ENCODE measurements at regions not wholly inside any gene's neighbourhood (a gene's known extent, or its start where the extent isn't known, plus 50 kb on each side); places are given as distances from the start of the nearest gene placed in this dataset.

DNA sequence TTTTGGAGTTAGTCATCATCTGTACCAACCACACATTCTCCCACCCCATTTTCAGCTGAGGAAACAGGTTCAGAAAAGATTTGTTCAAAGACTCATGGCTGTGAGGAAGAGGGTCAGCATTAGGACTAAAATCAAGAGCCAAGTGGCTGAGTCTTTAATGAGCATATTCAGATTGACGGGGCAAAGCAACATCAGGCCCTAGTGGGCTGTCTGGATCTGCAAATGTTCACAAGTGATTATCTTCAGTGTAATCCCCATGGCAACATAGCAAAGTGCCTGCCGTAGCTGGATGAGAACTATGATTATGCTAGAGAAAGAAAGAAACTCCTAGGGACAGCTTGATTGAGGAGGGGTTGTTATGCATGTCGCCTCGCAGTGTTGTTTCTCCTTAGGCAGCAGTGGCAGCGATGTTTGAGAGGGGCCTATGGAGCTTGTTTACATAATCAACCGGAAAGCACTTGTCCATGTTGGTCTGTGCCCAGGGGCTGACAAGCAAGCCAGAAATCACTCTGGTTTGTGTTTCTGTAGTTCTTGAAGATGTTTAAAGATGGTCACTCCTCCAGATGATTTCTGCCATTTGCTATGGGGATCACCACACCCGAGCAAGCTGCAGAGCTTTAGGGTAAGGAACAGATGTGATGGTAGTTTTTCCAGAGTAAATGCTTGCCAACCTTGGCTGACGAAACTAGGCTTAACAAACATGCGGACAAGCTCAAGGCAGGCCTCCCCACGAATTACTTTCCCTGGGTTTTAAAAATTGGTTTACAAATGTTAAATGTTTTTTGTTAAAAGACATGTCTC, 124.3 kb upstream of the MLIP start:
- TF ChIP-seq, protein P1, sequence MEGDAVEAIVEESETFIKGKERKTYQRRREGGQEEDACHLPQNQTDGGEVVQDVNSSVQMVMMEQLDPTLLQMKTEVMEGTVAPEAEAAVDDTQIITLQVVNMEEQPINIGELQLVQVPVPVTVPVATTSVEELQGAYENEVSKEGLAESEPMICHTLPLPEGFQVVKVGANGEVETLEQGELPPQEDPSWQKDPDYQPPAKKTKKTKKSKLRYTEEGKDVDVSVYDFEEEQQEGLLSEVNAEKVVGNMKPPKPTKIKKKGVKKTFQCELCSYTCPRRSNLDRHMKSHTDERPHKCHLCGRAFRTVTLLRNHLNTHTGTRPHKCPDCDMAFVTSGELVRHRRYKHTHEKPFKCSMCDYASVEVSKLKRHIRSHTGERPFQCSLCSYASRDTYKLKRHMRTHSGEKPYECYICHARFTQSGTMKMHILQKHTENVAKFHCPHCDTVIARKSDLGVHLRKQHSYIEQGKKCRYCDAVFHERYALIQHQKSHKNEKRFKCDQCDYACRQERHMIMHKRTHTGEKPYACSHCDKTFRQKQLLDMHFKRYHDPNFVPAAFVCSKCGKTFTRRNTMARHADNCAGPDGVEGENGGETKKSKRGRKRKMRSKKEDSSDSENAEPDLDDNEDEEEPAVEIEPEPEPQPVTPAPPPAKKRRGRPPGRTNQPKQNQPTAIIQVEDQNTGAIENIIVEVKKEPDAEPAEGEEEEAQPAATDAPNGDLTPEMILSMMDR (IDR thresholded peaks at IDR 0.05): no peak
- no peak for TF ChIP-seq EP300 (IDR thresholded peaks at IDR 0.05)

Measured in tibial nerve (tissue), 4 donors.